KG1 (cell line): ENCODE measurements at regions not wholly inside any gene's neighbourhood (a gene's known extent, or its start where the extent isn't known, plus 50 kb on each side); places are given as distances from the start of the nearest gene placed in this dataset.

Experiments used
- DNase-seq: peaks from one replicate; lab custom pipeline; 2025; lab: John Stamatoyannopoulos, UW

- no peak for DNase-seq
Measured at GRCh38 chr4:31058656-31059055, 338.5 kb downstream of the PCDH7 start.

DNA sequence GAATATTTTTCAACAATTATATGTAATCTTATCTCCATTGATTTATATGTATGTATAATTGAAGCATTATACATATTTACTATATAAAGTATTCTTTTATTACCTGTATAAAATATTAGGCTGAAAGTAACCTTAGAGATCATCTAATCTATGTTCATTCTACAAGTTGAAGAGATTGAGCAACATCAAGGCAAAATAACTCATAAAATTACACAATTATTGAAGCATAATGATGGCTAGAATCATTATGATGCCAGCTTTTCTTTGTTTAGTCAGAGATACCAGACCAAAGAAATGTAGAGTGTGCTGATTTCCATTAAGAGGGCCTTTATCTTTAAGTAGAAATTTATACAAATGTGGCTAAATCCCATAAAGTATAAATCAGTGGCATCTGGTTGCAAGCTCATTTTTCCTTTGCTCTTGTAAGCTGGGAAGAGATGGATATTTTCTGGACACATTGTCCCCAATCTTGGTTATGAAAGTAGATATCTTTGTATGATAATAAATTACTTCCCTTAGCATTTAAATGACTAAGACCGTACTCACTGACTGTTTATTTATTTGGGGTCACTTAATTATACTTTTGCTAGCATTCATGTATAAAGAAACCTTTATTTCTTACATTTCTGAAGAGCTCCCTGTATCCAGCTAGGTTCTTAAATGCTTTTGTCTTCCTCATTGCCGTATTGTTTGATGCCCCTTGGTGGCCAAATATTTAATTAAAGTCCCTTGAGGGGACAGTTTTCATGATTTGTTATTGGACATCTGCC lies 339.8 kb downstream of the PCDH7 start:
- no peak for DNase-seq

DNA sequence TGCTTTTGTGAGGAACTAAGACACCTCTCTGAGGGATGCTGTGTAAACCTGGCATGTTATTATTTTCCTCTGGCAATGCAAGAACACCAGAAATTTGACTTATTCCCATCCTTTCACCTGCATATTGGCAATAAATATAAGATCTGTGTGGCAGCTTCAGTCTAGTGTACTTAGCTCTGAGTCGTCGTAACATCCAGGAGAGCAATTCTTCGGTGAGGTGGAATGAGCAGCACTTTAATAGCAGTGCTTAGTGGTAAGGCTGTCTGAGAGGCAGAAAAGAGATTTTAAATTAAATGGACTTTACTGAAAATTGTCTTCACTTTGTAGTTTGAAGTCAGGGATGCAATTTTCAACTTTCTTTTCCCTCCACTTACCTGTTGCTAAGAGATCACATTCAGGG lies 344.9 kb downstream of the PCDH7 start:
- no peak for DNase-seq

DNA sequence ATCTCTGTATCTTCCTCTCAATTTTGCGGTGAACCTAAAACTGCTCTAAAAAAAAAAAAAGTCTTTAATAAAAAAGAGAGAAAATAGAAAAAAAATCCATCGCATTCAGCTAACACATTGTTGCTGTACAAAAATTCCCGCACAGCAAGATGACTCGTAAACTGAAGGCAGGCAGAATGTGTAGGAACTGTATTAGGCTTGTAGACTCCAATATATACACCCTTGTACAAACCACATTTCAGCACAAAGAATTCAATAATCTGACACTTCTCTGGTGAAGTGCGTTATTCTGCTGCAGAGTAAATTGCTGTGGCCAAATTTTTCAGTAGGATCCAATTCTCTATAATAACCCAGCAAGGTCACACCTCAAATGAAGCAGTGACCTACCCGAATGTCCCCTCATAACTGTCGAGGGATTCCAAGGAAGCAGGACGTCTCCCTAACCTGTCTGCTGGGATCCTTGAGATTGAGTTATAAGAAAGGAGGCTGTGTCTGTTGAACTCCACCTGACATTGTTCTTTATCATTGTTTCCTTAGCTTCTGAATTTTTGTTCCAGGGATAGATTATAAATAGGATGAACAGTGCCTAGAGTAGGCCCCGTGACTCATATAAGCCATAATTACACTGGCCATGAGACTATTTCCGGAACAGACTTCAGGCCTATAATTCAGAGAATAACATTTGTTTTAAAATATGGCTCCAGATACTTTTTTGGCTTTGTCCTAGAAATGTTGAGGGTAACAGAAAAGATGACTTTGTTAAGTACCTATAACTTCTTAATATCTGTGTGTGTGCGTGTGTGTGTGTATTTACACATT lies 348.3 kb downstream of the PCDH7 start:
- no peak for DNase-seq

GRCh38 chr4:31069151-31069550 lies 349.0 kb downstream of the PCDH7 start:
- DNase-seq: no peak

DNA sequence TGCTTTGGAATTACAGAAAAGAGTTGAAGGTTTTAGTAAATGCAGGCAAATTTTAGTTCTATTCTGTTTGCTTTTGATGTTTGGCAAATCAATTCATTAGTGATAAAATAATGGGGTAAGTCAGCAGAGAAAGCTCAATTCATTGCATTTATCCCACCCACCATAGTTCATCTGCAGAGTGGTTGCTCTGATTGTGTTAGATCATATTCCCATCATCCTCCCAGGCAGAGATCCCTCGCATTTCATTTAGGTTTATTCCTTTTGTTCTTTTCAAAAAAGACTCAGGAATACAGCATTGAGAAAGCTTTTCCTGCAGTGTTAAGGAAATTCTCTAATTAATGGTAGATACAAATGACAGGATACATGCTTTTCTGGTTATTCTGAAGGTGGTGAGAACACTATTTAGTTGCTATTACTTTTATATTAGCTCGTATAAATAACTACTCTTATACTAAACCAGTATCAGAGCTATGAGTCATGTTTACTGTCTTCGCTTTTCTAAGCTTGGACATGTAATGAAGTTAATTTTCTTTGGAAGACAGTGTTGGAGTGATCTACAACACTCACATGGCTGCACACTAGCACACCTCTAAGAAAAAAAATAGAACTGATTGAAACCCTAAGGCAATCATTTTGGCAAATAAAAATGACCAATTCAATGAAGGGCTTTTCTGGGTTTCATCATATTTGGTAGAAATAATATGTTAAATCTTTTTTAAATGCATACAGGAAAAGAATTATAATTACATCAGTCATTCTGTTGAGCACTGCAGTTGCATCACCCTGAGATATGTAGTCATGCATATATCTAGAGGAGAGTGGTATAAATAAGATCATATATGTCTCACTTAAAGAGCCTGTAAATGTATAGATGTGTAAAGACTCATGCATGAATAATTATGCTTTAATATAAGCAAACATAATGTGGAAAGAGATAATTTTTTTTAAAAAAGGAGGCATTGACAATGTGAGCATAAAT lies 351.6 kb downstream of the PCDH7 start:
- no peak for DNase-seq

GRCh38 chr4:31075969-31076368 lies 355.8 kb downstream of the PCDH7 start:
- no peak for DNase-seq

- DNase-seq: no peak
Measured at GRCh38 chr4:31078661-31079060, 358.5 kb downstream of the PCDH7 start.

- no peak for DNase-seq
Measured at GRCh38 chr4:31080887-31081286, 360.7 kb downstream of the PCDH7 start.

- DNase-seq: no peak
Measured at GRCh38 chr4:31081366-31081765, 361.2 kb downstream of the PCDH7 start.

DNA sequence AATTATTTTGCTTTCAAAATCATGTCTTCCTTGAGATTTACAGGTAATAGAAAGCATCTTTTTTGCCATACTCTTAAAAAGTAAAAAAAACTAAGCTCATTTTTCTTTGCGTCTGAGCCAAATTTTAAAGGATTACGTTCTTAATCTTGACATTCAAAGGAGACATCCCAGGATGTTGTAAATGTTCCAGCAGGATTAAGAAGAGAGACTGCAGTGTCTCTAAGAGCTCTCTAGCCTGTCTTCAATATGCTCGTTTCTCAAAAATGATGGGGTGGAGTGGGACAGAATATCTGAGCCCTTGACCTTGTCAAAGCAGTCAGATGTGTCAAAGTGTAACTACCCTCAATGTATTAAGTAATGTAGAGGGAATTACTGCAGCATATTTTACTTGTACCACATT lies 363.3 kb downstream of the PCDH7 start:
- no peak for DNase-seq

GRCh38 chr4:31084806-31085416 lies 364.7 kb downstream of the PCDH7 start:
- DNase-seq: no peak

- no peak for DNase-seq
Measured at GRCh38 chr4:31085689-31086088, 365.5 kb downstream of the PCDH7 start.

DNA sequence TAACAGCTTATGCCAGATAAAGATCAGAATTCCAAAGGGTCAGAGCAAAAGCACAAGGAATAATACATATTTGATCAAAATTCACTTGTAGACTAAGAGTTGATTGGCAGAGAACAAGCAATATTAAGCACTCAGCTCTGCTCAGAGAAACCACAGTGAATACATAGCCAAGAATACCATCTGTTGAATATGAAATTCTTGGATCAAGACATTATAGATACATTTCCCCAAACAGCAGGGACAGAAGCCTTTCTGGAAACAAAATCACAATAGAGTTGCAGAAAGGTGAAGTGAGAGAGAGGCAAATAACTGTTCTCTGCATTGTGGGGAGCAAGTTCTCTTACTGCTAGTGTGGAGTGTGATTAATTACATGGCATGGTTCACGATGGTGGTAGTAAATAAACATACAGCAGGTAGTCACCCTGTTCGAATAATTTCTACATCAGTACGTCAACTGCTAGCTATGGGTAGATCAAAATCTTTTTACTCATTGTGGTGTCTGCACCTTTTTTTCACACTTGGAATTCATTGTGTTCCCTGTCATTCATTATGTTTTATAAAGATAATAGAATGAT lies 366.7 kb downstream of the PCDH7 start:
- no peak for DNase-seq

- no peak for DNase-seq
Measured at GRCh38 chr4:31088600-31089230, 368.5 kb downstream of the PCDH7 start.

GRCh38 chr4:31089815-31090214 lies 369.6 kb downstream of the PCDH7 start:
- DNase-seq: no peak

DNA sequence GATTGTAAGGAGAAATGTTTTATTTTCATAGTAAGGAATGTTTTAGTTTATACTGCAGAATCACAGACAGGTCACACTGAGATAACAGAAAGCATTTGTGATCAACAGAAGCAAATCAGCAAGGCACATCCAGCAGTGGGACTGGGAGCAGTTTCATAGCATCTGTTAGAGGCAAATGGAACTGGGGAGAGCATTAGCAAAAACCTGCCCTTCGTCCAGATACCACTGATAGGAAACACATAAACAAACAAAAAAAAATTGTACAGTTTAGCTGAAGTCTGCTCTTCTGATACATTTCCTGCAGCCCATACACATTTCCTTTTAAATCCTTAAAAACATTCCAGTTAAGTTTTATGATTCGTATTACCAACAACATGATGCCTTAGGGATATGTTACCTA lies 374.3 kb downstream of the PCDH7 start:
- no peak for DNase-seq

- no peak for DNase-seq
Measured at GRCh38 chr4:31097999-31098398, 377.8 kb downstream of the PCDH7 start.

DNA sequence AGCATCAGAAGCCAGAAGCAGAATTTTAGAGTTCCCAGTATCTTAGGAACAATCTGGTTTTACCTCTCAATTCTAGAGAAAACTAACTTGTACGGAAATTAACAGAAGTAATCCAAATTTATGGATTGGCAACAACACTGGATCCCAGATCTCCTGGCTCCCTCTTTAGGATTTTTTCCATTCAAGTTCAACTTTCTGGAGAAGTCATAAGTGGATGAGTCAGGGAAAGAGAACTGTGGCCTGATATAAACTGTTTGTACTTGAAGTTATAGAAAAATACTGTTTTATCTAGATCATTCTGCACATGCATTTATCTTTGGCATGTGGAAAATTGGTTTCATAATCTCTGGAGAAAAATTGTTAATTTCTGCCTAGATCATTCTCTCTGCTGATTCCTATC lies 380.4 kb downstream of the PCDH7 start:
- DNase-seq: no peak

GRCh38 chr4:31104043-31104442 lies 383.9 kb downstream of the PCDH7 start:
- DNase-seq: no peak

DNA sequence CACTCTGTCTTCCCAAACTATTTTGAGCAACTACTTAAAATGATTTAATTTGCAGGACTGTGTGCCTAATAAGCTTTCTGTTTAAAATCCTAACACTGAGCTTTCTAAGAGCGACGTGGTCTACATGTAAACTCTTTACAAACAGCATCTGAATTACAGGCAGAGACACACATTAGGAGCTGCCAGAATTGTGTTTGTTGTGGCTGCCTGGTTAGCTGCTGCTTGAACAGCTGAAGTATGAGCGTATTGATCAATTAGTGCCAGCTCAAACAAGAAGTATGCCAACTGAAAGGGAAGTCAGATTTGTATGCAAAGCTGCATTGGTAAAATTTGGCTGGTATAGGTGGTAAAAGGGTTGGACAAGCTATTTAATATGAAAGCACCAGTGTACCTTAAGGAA lies 384.4 kb downstream of the PCDH7 start:
- no peak for DNase-seq
